G401.6 (cell line): ENCODE measurements at regions not wholly inside any gene's neighbourhood (a gene's known extent, or its start where the extent isn't known, plus 50 kb on each side); places are given as distances from the start of the nearest gene placed in this dataset.

Experiments
- FAIRE-seq: peaks from 2 replicates; lab custom pipeline; 2012; peaks lifted over from hg19 to GRCh38; lab: Jason Lieb, UNC

DNA sequence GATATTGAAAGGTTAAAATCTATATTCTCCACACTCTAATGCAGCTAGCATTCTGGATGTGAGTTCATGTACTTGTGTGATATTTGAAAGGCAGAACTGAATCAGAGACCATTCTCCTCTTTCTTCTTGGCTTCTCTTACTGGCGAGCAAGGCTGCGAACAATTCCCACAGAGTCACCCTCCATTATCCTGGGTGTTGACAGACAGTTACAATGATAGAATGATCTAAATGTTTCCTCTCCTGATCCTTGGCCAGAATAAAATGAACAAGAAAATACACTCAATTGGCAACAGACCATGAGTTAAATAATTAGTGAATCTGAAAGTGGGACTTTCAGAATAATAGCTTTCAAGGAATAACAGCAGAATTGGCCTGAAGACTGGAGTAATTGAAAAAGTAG, 342.8 kb downstream of the RAPGEF2 start:
- FAIRE-seq = no peak

- FAIRE-seq = peak; percentile 61
Measured at GRCh38 chr4:159446266-159446976, 343.5 kb downstream of the RAPGEF2 start.

DNA sequence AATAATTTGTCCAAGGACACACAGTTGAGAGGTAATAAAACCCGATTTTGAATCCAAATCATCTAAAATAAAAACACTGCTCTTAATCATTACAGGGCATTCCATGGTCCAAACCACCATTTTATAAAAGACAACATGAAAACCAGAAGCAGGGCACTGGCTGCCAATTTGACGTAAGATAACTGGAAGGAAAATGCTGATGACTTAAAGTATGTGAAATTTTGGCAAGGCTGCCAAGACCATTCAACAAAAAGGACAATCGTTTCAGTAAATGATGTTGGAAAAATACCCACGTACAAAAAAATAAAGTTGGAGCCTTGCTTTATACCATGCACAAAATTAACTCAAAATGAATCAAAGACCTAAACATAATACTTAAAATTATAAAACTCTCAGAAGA, 344.4 kb downstream of the RAPGEF2 start:
- FAIRE-seq = no peak

DNA sequence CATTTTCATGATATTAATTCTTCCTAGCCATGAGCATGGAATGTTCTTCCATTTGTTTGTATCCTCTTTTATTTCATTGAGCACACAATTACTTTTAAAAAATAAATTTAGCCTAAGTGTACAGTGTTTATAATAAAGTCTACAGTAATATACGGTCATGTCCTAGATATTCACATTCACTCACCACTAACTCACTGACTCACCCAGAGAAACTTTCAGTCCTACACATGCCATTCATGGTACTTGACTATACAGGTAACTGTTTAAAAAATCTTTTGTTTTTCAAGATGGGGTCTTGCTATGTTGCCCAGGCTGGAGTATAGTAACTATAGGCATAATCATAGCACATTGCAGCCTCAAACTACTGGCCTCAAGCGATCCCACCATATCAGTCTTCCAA, 348.1 kb downstream of the RAPGEF2 start:
- no peak for FAIRE-seq

GRCh38 chr4:159455675-159456237, 352.9 kb downstream of the RAPGEF2 start:
- FAIRE-seq = peak; percentile 48

- no peak for FAIRE-seq
Measured at GRCh38 chr4:159460371-159460770, 357.5 kb downstream of the RAPGEF2 start.

DNA sequence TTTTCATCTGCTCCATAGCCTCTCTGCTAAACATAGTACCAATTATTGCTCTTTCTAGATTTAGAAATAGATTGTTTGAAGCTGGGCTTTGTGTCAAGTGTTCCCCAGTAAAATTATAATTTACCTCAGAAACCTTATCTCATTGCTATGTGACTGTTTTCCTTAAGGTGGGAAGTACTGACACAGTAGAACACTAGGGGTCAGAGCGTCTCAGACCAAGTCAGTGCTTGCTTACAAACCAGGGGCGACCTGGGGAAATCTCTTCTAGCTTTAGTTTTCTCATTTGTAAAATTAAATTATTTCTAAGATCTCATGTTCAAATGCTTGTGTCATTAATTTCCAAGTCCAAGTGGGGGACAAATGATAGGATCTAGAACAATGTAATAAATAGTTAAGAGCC, 360.4 kb downstream of the RAPGEF2 start:
- FAIRE-seq = no peak

DNA sequence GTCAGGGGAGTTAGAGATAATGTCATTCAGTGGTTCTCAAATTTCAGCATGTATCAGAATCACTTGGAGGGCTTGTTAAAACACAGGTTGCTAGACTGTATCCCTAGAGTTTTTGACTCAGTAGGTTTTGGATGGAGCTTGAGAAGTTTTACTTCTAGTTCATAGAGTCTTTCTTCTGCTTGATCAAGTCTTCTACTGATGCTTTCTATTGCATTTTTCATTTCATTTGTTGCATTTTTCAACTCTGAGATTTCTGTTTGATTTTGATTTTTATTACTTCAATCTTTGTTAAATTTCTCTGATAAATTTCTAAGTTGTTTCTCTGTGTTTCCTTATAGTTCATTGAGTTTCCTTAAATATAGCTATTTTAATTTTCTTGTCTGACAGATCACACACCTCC, 361.4 kb downstream of the RAPGEF2 start:
- FAIRE-seq = no peak

- no peak for FAIRE-seq
Measured at GRCh38 chr4:159476886-159477285, 374.0 kb downstream of the RAPGEF2 start.

GRCh38 chr4:159480826-159481225, 377.9 kb downstream of the RAPGEF2 start:
- no peak for FAIRE-seq

DNA sequence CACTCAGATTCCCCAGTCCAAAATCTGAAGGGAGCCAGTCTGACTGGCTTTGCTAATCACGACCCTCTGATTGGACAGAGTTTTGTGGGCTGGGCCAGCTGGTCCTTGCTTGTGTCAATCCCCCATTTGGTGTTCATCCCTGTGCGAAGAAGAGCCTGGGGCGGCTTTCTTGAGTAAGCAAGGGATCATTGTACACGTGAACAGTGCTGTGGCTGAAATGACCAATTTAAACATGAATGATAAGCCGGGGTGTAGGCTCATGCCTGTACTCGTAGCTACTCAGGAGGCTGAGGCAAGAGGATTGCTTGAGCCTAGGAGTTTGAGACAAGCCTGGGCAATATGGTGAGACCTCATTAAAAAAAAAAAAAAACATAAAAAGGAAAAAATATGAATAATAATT, 379.1 kb downstream of the RAPGEF2 start:
- FAIRE-seq = no peak

GRCh38 chr4:159483110-159483781, 380.4 kb downstream of the RAPGEF2 start:
- no peak for FAIRE-seq

GRCh38 chr4:159483782-159484741, 381.2 kb downstream of the RAPGEF2 start:
- no peak for FAIRE-seq

GRCh38 chr4:159484864-159485263, 382.0 kb downstream of the RAPGEF2 start:
- no peak for FAIRE-seq

DNA sequence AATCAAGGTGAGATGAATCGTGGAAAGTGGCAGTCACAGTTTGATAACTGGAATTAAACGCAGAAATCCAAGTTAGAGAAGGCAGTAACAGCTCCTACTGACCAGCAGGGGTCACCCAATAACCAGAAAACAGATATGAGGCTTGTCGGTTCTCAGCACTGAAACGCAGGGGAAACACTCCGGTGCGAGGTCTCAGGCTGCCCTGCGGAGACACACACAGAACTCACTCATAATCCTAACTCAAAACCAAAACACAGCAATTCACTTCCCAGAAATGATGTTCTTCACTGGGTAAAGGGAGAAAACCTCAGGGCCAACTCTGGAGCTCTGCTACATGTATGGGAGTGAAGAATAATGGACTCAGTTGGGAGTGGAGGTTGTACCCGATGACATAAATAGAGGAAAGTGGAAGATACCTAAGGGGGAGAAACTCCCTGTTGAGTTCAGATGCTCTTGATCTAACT, 384.4 kb downstream of the RAPGEF2 start:
- peak; percentile 69 for FAIRE-seq

DNA sequence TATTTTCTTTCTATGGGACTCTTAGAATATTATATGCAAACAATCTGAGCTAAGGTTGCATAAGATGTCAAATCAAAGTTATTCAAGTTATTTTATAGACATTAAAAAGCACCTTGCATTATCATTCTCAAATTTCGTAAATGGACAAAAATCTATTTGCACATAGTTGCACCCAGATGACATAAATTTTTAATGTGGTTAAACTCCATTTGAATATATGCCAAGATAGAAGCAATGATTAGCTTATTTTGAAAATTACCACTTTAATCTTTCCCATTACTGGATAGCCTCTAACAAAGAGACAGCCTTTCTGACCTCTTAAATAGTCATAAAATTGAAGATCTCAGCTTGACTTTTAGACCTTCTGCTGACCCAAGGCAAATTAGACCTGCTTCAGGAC, 386.8 kb downstream of the RAPGEF2 start:
- no peak for FAIRE-seq

GRCh38 chr4:159495515-159496236, 392.8 kb downstream of the RAPGEF2 start:
- no peak for FAIRE-seq

DNA sequence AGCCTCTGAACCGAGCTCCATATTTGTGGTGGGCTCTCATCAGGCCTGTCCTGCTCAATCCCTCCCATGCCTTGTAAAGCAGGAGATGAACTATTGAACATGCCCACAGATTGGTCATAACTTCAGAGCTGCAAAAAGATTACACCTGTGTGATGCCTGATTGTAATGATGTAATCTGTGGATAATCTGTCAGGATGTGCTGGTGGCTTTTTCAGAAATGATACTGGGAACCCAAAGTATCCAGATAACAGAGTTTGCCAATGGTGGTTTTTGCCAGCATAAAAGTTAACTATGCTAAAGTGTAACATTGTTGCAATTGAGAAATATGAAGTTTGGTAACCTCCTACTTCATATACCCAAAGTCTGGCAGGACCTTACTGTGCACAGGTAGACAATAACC, 393.4 kb downstream of the RAPGEF2 start:
- no peak for FAIRE-seq

DNA sequence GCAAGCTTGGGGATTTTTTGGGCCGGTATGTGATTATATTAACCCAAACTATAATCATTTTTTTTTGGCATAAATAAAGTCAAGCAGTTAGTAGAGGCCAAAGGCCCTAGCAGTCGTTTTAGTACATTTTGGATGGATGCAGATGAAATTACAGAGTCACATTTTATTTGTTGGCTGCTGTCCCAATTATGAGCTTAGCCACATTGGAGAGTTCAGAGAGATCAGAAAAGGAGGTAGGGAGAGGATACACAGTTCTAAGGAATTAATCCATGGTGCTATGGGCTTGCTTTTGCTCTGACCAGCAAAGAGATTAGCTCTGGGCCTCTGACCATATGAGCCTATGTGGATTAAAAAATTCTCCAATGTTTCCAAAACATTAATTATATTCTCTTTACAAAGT, 395.1 kb downstream of the RAPGEF2 start:
- no peak for FAIRE-seq

GRCh38 chr4:159498446-159499115, 395.7 kb downstream of the RAPGEF2 start:
- no peak for FAIRE-seq

DNA sequence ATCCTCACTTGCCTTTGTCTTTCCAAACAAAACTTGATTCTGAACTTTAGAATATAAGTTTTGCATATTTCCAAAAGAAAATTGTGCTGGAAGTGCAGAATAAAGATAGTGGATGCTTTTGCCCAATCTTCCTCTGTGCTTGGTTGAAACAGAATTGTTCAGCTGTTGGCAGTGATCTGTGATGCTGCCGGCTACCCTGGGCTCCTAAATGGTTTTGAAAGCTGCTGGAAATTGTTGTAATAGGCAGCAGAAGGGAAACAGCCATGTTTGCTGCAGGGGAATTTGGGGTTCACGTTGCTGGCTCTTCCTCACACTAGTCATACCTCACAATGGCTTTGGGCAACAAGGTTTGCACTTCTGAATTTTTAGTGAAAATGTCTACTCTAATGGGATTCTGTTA, 398.0 kb downstream of the RAPGEF2 start:
- FAIRE-seq = no peak
